ENCODE measurements at regions not wholly inside any gene's neighbourhood (a gene's known extent, or its start where the extent isn't known, plus 50 kb on each side); places are given as distances from the start of the nearest gene placed in this dataset.

- H3F3A ChIP-seq (ENCODE audit: insufficient read depth, low read length, poor library complexity, severe bottlenecking): no peaks in the 10 kb centered on the region
- H2AFZ ChIP-seq (ENCODE audit: low read depth, low read length): no peak overlapping the region
Measured at GRCh38 chrX:129043138-129043537, 480.2 kb downstream of the SMARCA1 start.

DNA sequence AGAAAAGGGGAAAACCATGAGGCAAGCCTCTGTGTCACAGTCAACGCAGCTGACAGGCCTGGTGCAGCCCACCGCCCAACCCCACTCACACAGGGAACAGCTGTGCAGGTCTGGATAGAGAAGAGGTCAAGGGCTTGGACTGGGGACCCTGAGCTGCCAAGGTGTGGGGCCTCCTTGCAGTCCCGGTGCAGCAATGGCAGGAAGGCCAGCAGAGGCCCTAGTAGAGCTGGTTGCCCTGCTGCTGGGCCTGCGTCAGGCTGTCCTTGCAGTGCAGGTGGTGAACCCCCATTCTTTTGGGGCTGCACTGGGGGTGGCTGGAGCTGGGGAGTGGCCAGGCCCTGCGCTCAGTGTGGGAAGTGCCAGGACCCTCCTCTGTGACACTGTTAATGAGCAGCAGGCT, 482.0 kb downstream of the SMARCA1 start:
- H3F3A ChIP-seq (ENCODE audit: insufficient read depth, low read length, poor library complexity, severe bottlenecking): no peaks in the 10 kb centered on the region
- no peak overlapping the region for H3K4me2 ChIP-seq (ENCODE audit: low read length)
- H3K27me3 ChIP-seq (ENCODE audit: insufficient read depth, low read depth, low read length): no peaks in the 10 kb centered on the region
- no peak overlapping the region for H2AFZ ChIP-seq (ENCODE audit: low read depth, low read length)
- no peak overlapping the region for H3K4me3 ChIP-seq (ENCODE audit: low read length)
- TF ChIP-seq CTCF (IDR thresholded peaks at IDR 0.05; ENCODE audit: poor library complexity, severe bottlenecking): no peak
- H3K79me2 ChIP-seq (replicated peaks; ENCODE audit: insufficient read depth, low read length): no peaks in the 10 kb centered on the region
- H3K9me3 ChIP-seq (ENCODE audit: low read length): no peaks in the 10 kb centered on the region
- no peak overlapping the region for H3K27ac ChIP-seq (ENCODE audit: low read length)
- no peak overlapping the region for H3K9ac ChIP-seq (ENCODE audit: low read length)
- H3K36me3 ChIP-seq (ENCODE audit: insufficient read depth, low read length): no peaks in the 10 kb centered on the region
- H4K20me1 ChIP-seq (ENCODE audit: insufficient read depth): no peaks in the 10 kb centered on the region
- no peaks in the 10 kb centered on the region for H3K9me2 ChIP-seq (ENCODE audit: insufficient read depth, low read length)

More at GRCh38 chrX:129043138-129043537, 480.2 kb downstream of the SMARCA1 start:
- no peak overlapping the region for H3K27ac ChIP-seq (ENCODE audit: low read length)
- no peak overlapping the region for H3K4me2 ChIP-seq (ENCODE audit: low read length)
- H3K27me3 ChIP-seq (ENCODE audit: insufficient read depth, low read depth, low read length): no peaks in the 10 kb centered on the region
- no peak overlapping the region for H3K4me3 ChIP-seq (ENCODE audit: low read length)
- TF ChIP-seq POLR2AphosphoS5 (IDR thresholded peaks at IDR 0.05): no peak
- TF ChIP-seq REST (IDR thresholded peaks at IDR 0.05; ENCODE audit: borderline replicate concordance): no peak
- no peak for TF ChIP-seq TAF1 (IDR thresholded peaks at IDR 0.05; ENCODE audit: low read depth)
- TF ChIP-seq EZH2 (IDR thresholded peaks at IDR 0.05; ENCODE audit: borderline replicate concordance, insufficient read depth, low read length, poor library complexity, severe bottlenecking): no peak
- no peaks in the 10 kb centered on the region for H3K9me2 ChIP-seq (ENCODE audit: insufficient read depth, low read length)
- no peaks in the 10 kb centered on the region for H3K9me3 ChIP-seq (ENCODE audit: low read length)
- no peaks in the 10 kb centered on the region for H3K79me2 ChIP-seq (replicated peaks; ENCODE audit: insufficient read depth, low read length)
- H3K9ac ChIP-seq (ENCODE audit: low read length): no peak overlapping the region
- H3K36me3 ChIP-seq (ENCODE audit: insufficient read depth, low read length): no peaks in the 10 kb centered on the region
- H4K20me1 ChIP-seq (ENCODE audit: insufficient read depth): no peaks in the 10 kb centered on the region

- Histone ChIP-seq H3F3A (ENCODE audit: insufficient read depth, low read length, poor library complexity, severe bottlenecking) (no peaks in the 10 kb centered on the region), H3K9me3 (ENCODE audit: low read length) (no peaks in the 10 kb centered on the region), H2AFZ (ENCODE audit: low read depth, low read length) (no peak overlapping the region), H3K36me3 (ENCODE audit: insufficient read depth, low read length) (no peaks in the 10 kb centered on the region), H3K79me2 (replicated peaks; ENCODE audit: insufficient read depth, low read length) (no peaks in the 10 kb centered on the region), H3K9ac (ENCODE audit: low read length) (no peak overlapping the region), H3K9me2 (ENCODE audit: insufficient read depth, low read length) (no peaks in the 10 kb centered on the region), H3K27me3 (ENCODE audit: insufficient read depth, low read depth, low read length) (no peaks in the 10 kb centered on the region), H3K4me2 (ENCODE audit: low read length) (no peak overlapping the region), H4K20me1 (ENCODE audit: insufficient read depth) (no peaks in the 10 kb centered on the region), H3K27ac (ENCODE audit: low read length) (no peak overlapping the region), H3K4me3 (ENCODE audit: low read length) (no peak overlapping the region)
- no peak for TF ChIP-seq SMC3 (conservative IDR thresholded peaks at IDR 0.05; ENCODE audit: poor library complexity)
- TF ChIP-seq TAF1 (IDR thresholded peaks at IDR 0.05; ENCODE audit: low read depth): no peak
- no peak for TF ChIP-seq EZH2 (IDR thresholded peaks at IDR 0.05; ENCODE audit: borderline replicate concordance, insufficient read depth, low read length, poor library complexity, severe bottlenecking)
- no peak for TF ChIP-seq CTCF (IDR thresholded peaks at IDR 0.05; ENCODE audit: poor library complexity, severe bottlenecking)
- TF ChIP-seq REST (IDR thresholded peaks at IDR 0.05; ENCODE audit: borderline replicate concordance): no peak
- TF ChIP-seq MXI1 (conservative IDR thresholded peaks at IDR 0.05; ENCODE audit: poor library complexity, severe bottlenecking): no peak
- no peak for TF ChIP-seq POLR2AphosphoS5 (IDR thresholded peaks at IDR 0.05)
Measured at GRCh38 chrX:129040124-129040523, 483.2 kb downstream of the SMARCA1 start.
